Sigmoid colon (tissue), 6 donors: ENCODE measurements at regions not wholly inside any gene's neighbourhood (a gene's known extent, or its start where the extent isn't known, plus 50 kb on each side); places are given as distances from the start of the nearest gene placed in this dataset.
"Not testable (repeated sequence)": the region's sequence is repeated elsewhere in the genome, so short reads cannot be mapped to it uniquely, and the experiment has no call there.

Source experiments
- DNase-seq: peaks from one replicate; pipeline ENCODE4 v3.0.0-alpha.2; 2019
- H3K27ac ChIP-seq, 4 donors: fragments of 200-600 bp; sonication (generic); one replicate each; pipeline ENCODE4 v1.5.1; 2016 to 2019; ENCODE audit warnings: mild to moderate bottlenecking in 1 of 4
- H3K27me3 ChIP-seq, 3 donors: fragments of 200-600 bp; sonication (generic); one replicate each; pipeline ENCODE4 v1.5.1; 2019; ENCODE audit warnings: mild to moderate bottlenecking in 1 of 3
- H3K36me3 ChIP-seq, 4 donors: fragments of 200-600 bp; sonication (generic); one replicate each; pipeline ENCODE4 v1.5.1; 2016 to 2019
- H3K4me1 ChIP-seq, 4 donors: fragments of 200-600 bp; sonication (generic); one replicate each; pipeline ENCODE4 v1.5.1; 2017 to 2019
- H3K4me3 ChIP-seq, 4 donors: fragments of 200-600 bp; sonication (generic); one replicate each; pipeline ENCODE4 v1.5.1; 2017 to 2019; ENCODE audit warnings: mild to moderate bottlenecking in 2 of 4, moderate library complexity in 1 of 4
- H3K9me3 ChIP-seq, 4 donors: fragments of 200-600 bp in 3 of 4; sonication (generic) in 3 of 4; one replicate each; pipeline versions ENCODE4 v1.5.1 to v1.6.1; 2013 to 2019
- EP300 ChIP-seq, 4 donors: sonication (generic); formaldehyde crosslinking; IDR thresholded peaks; one replicate each; pipeline ENCODE4 v1.6.1; 2017; ENCODE audit warnings: antibody characterized with exemption in 4 of 4
- POLR2A ChIP-seq, 2 donors: fragments of 450-650 bp; IDR thresholded peaks; one replicate each; pipeline ENCODE4 v1.6.1; 2016; ENCODE audit warnings: antibody characterized with exemption in 2 of 2, mild to moderate bottlenecking in 2 of 2, moderate library complexity in 2 of 2
- POLR2AphosphoS5 ChIP-seq, 4 donors: sonication (generic); formaldehyde crosslinking; IDR thresholded peaks; one replicate each; pipeline ENCODE4 v1.6.1; 2017; ENCODE audit warnings: antibody characterized with exemption in 4 of 4
- WGBS, 2 donors: extraction: QIAGEN DNeasy Blood & Tissue Kit; methylation state at CpG; one replicate each; pipeline ENCODE4 v1.1.7; 2013; 5-methylcytosine and 5-hydroxymethylcytosine counted together
- intact Hi-C: fragments of 100-400 bp; cut with DNase I; formaldehyde crosslinking; loops from one replicate; pipeline ENCODE4 v1.15.1; 2023
- TF ChIP-seq, protein P1 (sequence below), 4 experiments: fragments of 450-650 bp in 3 of 4; fragments of 200-600 bp in 1 of 4; IDR thresholded peaks; one replicate each; pipeline ENCODE4 v1.5.1; 2016 to 2019; ENCODE audit warnings: antibody characterized with exemption in 4 of 4, mild to moderate bottlenecking in 3 of 4, moderate library complexity in 2 of 4
- donor health status: healthy with polysubstance abuse.
- donor health status: healthy.

DNA sequence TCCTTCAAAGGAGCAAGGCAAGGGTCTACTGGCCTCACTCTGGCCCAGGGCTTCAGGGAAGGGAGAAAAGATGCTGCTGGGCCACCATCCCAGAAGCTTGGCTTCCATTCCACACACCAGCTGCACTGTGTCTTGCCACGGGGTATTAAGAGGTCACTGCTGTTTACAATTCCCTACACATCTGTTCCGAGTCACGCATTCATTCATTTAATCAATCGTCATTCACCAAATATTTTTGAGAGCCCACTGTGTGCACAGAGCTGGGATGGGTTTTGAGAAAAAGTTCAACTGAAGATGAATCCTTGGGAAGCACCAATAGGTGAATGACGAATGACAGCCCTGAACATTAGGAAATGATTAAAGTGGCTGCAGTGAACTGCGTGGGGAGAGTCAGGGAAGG lies 101.7 kb downstream of the NAV1 start:
- DNase-seq = peak; percentile 84
- H3K27me3 ChIP-seq = no peaks in the 10 kb centered on the region
- TF ChIP-seq EP300 (IDR thresholded peaks at IDR 0.05) (no peak), POLR2A (IDR thresholded peaks at IDR 0.05) (no peak), POLR2AphosphoS5 (IDR thresholded peaks at IDR 0.05) (peak; percentile 64 to 82 (median 75))
- TF ChIP-seq, protein P1, sequence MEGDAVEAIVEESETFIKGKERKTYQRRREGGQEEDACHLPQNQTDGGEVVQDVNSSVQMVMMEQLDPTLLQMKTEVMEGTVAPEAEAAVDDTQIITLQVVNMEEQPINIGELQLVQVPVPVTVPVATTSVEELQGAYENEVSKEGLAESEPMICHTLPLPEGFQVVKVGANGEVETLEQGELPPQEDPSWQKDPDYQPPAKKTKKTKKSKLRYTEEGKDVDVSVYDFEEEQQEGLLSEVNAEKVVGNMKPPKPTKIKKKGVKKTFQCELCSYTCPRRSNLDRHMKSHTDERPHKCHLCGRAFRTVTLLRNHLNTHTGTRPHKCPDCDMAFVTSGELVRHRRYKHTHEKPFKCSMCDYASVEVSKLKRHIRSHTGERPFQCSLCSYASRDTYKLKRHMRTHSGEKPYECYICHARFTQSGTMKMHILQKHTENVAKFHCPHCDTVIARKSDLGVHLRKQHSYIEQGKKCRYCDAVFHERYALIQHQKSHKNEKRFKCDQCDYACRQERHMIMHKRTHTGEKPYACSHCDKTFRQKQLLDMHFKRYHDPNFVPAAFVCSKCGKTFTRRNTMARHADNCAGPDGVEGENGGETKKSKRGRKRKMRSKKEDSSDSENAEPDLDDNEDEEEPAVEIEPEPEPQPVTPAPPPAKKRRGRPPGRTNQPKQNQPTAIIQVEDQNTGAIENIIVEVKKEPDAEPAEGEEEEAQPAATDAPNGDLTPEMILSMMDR (IDR thresholded peaks at IDR 0.05) = no peak
- 78 to 86% methylated on average over 6 of the region's 6 CpGs for WGBS, 2 donors
- H3K27ac ChIP-seq = peak overlapping the region in 3 of 4 donors; percentile 26 to 54 (median 41)
- peaks cover 0 to 5% (median 0%) of the 10 kb centered on the region in 4 donors for H3K4me1 ChIP-seq
- no peak overlapping the region for H3K4me3 ChIP-seq
- peaks cover 0 to 4% (median 0%) of the 10 kb centered on the region in 4 donors for H3K36me3 ChIP-seq
- H3K9me3 ChIP-seq = no peaks in the 10 kb centered on the region
- intact Hi-C loops = no loop called here

- intact Hi-C loops = no loop called here
- no peaks in the 10 kb centered on the region for H3K27me3 ChIP-seq
- peak overlapping the region in 1 of 4 donors; percentile 40 for H3K27ac ChIP-seq
- TF ChIP-seq POLR2A (IDR thresholded peaks at IDR 0.05) = no peak
- TF ChIP-seq, protein P1 (IDR thresholded peaks at IDR 0.05) = no peak
- no peak for TF ChIP-seq POLR2AphosphoS5 (IDR thresholded peaks at IDR 0.05)
- TF ChIP-seq EP300 (IDR thresholded peaks at IDR 0.05) = no peak
- H3K36me3 ChIP-seq = no peaks in the 10 kb centered on the region
- no peak overlapping the region for H3K4me3 ChIP-seq
- 88 to 92% methylated on average over 4 of the region's 4 CpGs for WGBS, 2 donors
- H3K9me3 ChIP-seq = no peaks in the 10 kb centered on the region
- no peak for DNase-seq
- H3K4me1 ChIP-seq = peaks cover 0 to 5% (median 0%) of the 10 kb centered on the region in 4 donors
Observed at GRCh38 chr1:201641524-201642253, 102.8 kb downstream of the NAV1 start.

DNA sequence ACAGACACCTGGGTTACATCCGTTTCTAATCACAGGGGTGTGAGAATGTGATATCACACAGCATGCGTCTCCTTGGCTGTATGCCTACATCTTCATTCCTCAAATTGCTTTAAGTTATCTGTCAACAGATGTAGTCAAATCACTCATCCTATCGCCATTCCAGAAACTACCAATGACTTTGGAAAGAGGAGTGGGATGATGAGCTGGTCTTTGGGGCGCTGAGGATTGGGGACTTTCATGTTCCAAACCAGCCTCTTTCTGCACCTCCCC lies 104.8 kb downstream of the NAV1 start:
- WGBS, 2 donors = 81 to 93% methylated on average over 4 of the region's 4 CpGs
- intact Hi-C loops = no loop called here
- Histone ChIP-seq H3K27me3 (no peaks in the 10 kb centered on the region), H3K36me3 (no peaks in the 10 kb centered on the region), H3K4me3 (no peak overlapping the region), H3K27ac (no peak overlapping the region), H3K4me1 (peaks cover 0 to 19% (median 16%) of the 10 kb centered on the region in 4 donors), H3K9me3 (no peaks in the 10 kb centered on the region)
- TF ChIP-seq, protein P1 (IDR thresholded peaks at IDR 0.05) = no peak
- TF ChIP-seq POLR2A (IDR thresholded peaks at IDR 0.05) = no peak
- DNase-seq = no peak

GRCh38 chr1:201644197-201644596 lies 105.3 kb downstream of the NAV1 start:
- peaks cover 0 to 24% (median 20%) of the 10 kb centered on the region in 4 donors for H3K4me1 ChIP-seq
- WGBS, 2 donors = 69 to 74% methylated on average over 2 of the region's 2 CpGs

GRCh38 chr1:201645000-201645399 lies 106.1 kb downstream of the NAV1 start:
- H3K4me1 ChIP-seq = peaks cover 0 to 29% (median 27%) of the 10 kb centered on the region in 4 donors
- H3K27ac ChIP-seq, H3K36me3 ChIP-seq, DNase-seq, H3K27me3 ChIP-seq, H3K4me3 ChIP-seq, H3K9me3 ChIP-seq: not testable (repeated sequence)
- intact Hi-C loops = loop anchor here (5.0 kb wide), 2 partner anchors 53 to 113 kb away; no protein-coding TSS in a partner anchor
- 96 to 97% methylated on average over 4 of the region's 6 CpGs for WGBS, 2 donors

More at GRCh38 chr1:201644197-201644596, 105.3 kb downstream of the NAV1 start:
- Histone ChIP-seq H3K27me3 (no peaks in the 10 kb centered on the region), H3K27ac (no peak overlapping the region), H3K9me3 (no peaks in the 10 kb centered on the region), H3K36me3 (no peaks in the 10 kb centered on the region), H3K4me3 (no peak overlapping the region)
- intact Hi-C loops = no loop called here
- no peak for DNase-seq
- TF ChIP-seq POLR2AphosphoS5 (IDR thresholded peaks at IDR 0.05) (no peak), POLR2A (IDR thresholded peaks at IDR 0.05) (no peak), EP300 (IDR thresholded peaks at IDR 0.05) (no peak)
- TF ChIP-seq, protein P1 (IDR thresholded peaks at IDR 0.05) = no peak
